RWPE2 (cell line): ENCODE measurements at regions not wholly inside any gene's neighbourhood (a gene's known extent, or its start where the extent isn't known, plus 50 kb on each side); places are given as distances from the start of the nearest gene placed in this dataset.
A peak's percentile ranks its signal among the peaks of the same experiment; 100 is the strongest.

Experiments used
- ATAC-seq: fragments of 200-7000 bp; cut with Tn5 transposase; 3 replicates; pipeline ENCODE4 v1.9.1; 2021; ENCODE audit warnings: low read depth
- DNase-seq: peaks from one replicate; pipeline ENCODE4 v3.0.0-alpha.2; 2020; ENCODE audit warnings: low spot score
- H3K27ac ChIP-seq: fragments of 450-650 bp; 2 replicates; pipeline ENCODE4 v1.5.1; 2017; ENCODE audit warnings: mild to moderate bottlenecking; ENCODE audit not compliant: poor library complexity, severe bottlenecking
- H3K27me3 ChIP-seq: fragments of 250-450 bp; sonication (Bioruptor Pico); 2 replicates; pipeline ENCODE4 v1.5.1; 2021; ENCODE audit warnings: mild to moderate bottlenecking, moderate library complexity; ENCODE audit not compliant: insufficient read depth, poor library complexity, severe bottlenecking
- H3K36me3 ChIP-seq: fragments of 250-450 bp; sonication (Bioruptor Pico); 2 replicates; pipeline ENCODE4 v1.5.1; 2020; ENCODE audit warnings: low read depth, mild to moderate bottlenecking, moderate library complexity
- H3K4me1 ChIP-seq: fragments of 250-450 bp; sonication (Bioruptor Pico); 2 replicates; pipeline ENCODE4 v1.5.1; 2021; ENCODE audit warnings: mild to moderate bottlenecking, moderate library complexity; ENCODE audit not compliant: insufficient read depth, poor library complexity, severe bottlenecking
- H3K4me3 ChIP-seq: fragments of 250-450 bp; sonication (Bioruptor Pico); 2 replicates; pipeline ENCODE4 v1.5.1; 2021; ENCODE audit warnings: mild to moderate bottlenecking, moderate library complexity; ENCODE audit not compliant: severe bottlenecking
- H3K9me3 ChIP-seq: fragments of 250-450 bp; sonication (Bioruptor Pico); 2 replicates; pipeline ENCODE4 v1.5.1; 2021; ENCODE audit warnings: mild to moderate bottlenecking, moderate library complexity; ENCODE audit not compliant: severe bottlenecking
- TF ChIP-seq, protein P1 (sequence below): fragments of 450-650 bp; IDR thresholded peaks from one replicate; pipeline ENCODE4 v1.5.1; 2017; ENCODE audit warnings: mild to moderate bottlenecking, moderate library complexity; ENCODE audit not compliant: poor library complexity, severe bottlenecking

- H3K27ac ChIP-seq: peak overlapping the region; percentile 100
- DNase-seq (no peak), ATAC-seq (no peak)
- TF ChIP-seq, protein P1, sequence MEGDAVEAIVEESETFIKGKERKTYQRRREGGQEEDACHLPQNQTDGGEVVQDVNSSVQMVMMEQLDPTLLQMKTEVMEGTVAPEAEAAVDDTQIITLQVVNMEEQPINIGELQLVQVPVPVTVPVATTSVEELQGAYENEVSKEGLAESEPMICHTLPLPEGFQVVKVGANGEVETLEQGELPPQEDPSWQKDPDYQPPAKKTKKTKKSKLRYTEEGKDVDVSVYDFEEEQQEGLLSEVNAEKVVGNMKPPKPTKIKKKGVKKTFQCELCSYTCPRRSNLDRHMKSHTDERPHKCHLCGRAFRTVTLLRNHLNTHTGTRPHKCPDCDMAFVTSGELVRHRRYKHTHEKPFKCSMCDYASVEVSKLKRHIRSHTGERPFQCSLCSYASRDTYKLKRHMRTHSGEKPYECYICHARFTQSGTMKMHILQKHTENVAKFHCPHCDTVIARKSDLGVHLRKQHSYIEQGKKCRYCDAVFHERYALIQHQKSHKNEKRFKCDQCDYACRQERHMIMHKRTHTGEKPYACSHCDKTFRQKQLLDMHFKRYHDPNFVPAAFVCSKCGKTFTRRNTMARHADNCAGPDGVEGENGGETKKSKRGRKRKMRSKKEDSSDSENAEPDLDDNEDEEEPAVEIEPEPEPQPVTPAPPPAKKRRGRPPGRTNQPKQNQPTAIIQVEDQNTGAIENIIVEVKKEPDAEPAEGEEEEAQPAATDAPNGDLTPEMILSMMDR: no peak
- H3K27me3 ChIP-seq: no peaks in the 10 kb centered on the region
- no peaks in the 10 kb centered on the region for H3K9me3 ChIP-seq
- H3K4me3 ChIP-seq: no peak overlapping the region
- peaks cover 22% of the 10 kb centered on the region for H3K4me1 ChIP-seq
- H3K36me3 ChIP-seq: no peaks in the 10 kb centered on the region
Observed at GRCh38 chr13:79937771-79938216, 403.1 kb downstream of the SPRY2 start.

GRCh38 chr13:79937311-79937710 is 403.6 kb downstream of the SPRY2 start:
- peak overlapping the region; percentile 100 for H3K27ac ChIP-seq
- H3K4me1 ChIP-seq: peaks cover 22% of the 10 kb centered on the region
- no peak for DNase-seq
- no peak overlapping the region for H3K4me3 ChIP-seq
- no peaks in the 10 kb centered on the region for H3K36me3 ChIP-seq
- no peaks in the 10 kb centered on the region for H3K9me3 ChIP-seq
- ATAC-seq: no peak
- no peaks in the 10 kb centered on the region for H3K27me3 ChIP-seq
- TF ChIP-seq, protein P1: no peak

GRCh38 chr13:79936368-79937136 is 404.4 kb downstream of the SPRY2 start:
- DNase-seq: peak; percentile 58
- Histone ChIP-seq H3K27ac (peak overlapping the region; percentile 100), H3K27me3 (no peaks in the 10 kb centered on the region), H3K4me1 (peaks cover 22% of the 10 kb centered on the region), H3K36me3 (no peaks in the 10 kb centered on the region), H3K9me3 (no peaks in the 10 kb centered on the region), H3K4me3 (no peak overlapping the region)
- ATAC-seq: peak; percentile 99
- TF ChIP-seq, protein P1: no peak

DNA sequence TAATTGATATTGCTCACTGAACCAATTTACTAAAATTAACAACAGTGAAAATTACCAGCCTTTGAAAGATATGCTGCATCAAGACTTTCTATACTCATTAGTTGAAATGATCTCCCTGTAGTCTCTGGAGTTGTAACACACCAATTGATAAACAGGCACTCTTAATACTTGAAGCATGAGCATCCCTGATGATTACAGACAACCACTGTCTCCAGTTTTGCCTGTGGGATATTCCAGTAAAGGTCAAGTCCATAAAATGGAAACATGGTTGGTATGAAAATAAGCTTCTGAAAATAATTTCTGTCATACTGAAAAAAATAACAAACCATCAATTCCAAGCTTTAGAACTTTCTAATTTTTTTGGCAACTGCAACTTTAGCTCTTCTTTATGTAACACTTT is 405.8 kb downstream of the SPRY2 start:
- TF ChIP-seq, protein P1: no peak
- H3K27me3 ChIP-seq: no peaks in the 10 kb centered on the region
- H3K4me3 ChIP-seq: no peak overlapping the region
- ATAC-seq: no peak
- H3K9me3 ChIP-seq: no peaks in the 10 kb centered on the region
- H3K27ac ChIP-seq: peak overlapping the region; percentile 100
- H3K4me1 ChIP-seq: peaks cover 22% of the 10 kb centered on the region
- no peak for DNase-seq
- no peaks in the 10 kb centered on the region for H3K36me3 ChIP-seq

GRCh38 chr13:79933389-79933788 is 407.5 kb downstream of the SPRY2 start:
- ATAC-seq (no peak), DNase-seq (no peak)
- Histone ChIP-seq H3K4me3 (no peak overlapping the region), H3K27me3 (no peaks in the 10 kb centered on the region), H3K27ac (no peak overlapping the region), H3K36me3 (no peaks in the 10 kb centered on the region), H3K4me1 (peaks cover 22% of the 10 kb centered on the region), H3K9me3 (no peaks in the 10 kb centered on the region)
- TF ChIP-seq, protein P1: no peak
